CD4-positive, CD25-positive, alpha-beta regulatory T cell (primary cell): ENCODE measurements at regions not wholly inside any gene's neighbourhood (a gene's known extent, or its start where the extent isn't known, plus 50 kb on each side); places are given as distances from the start of the nearest gene placed in this dataset.
A peak's percentile ranks its signal among the peaks of the same experiment; 100 is the strongest.
"Not testable (repeated sequence)": the region's sequence is repeated elsewhere in the genome, so short reads cannot be mapped to it uniquely, and the experiment has no call there.

Source experiments
- ATAC-seq, 2 donors: fragments of 150-1000 bp; cut with Tn5 transposase; one replicate each; pipeline ENCODE4 v1.10.0; 2021; ENCODE audit warnings: low read depth in 2 of 2, moderate number of reproducible peaks in 2 of 2, moderate library complexity in 1 of 2
- DNase-seq, 3 donors: peaks; one replicate each; pipeline versions ENCODE4 v3.0.0 to v3.0.0-alpha.2; 2012 to 2022; ENCODE audit warnings: mixed read lengths in 1 of 3
- H3K27ac ChIP-seq: one replicate; pipeline ENCODE4 v1.7.0; 2013; ENCODE audit warnings: mild to moderate bottlenecking, low read length; ENCODE audit not compliant: insufficient read depth, poor library complexity, severe bottlenecking
- H3K27me3 ChIP-seq: one replicate; pipeline ENCODE4 v1.7.0; 2013; ENCODE audit warnings: low read length; ENCODE audit not compliant: control insufficient read depth, insufficient read depth
- H3K36me3 ChIP-seq: one replicate; pipeline ENCODE4 v1.7.0; 2013; ENCODE audit warnings: mild to moderate bottlenecking, low read length, moderate library complexity; ENCODE audit not compliant: control insufficient read depth, insufficient read depth
- H3K4me1 ChIP-seq: 2 replicates; pipeline ENCODE4 v1.7.0; 2013; ENCODE audit warnings: mild to moderate bottlenecking, low read length; ENCODE audit not compliant: insufficient read depth, control insufficient read depth, poor library complexity, severe bottlenecking
- H3K4me3 ChIP-seq: one replicate; pipeline ENCODE4 v1.7.0; 2013; ENCODE audit warnings: low read depth, mild to moderate bottlenecking, low read length, moderate library complexity
- H3K9me3 ChIP-seq, 2 experiments: 1 replicate in 1 of 2; 2 replicates in 1 of 2; pipeline ENCODE4 v1.7.0; 2013; ENCODE audit warnings: low read length in 2 of 2, mild to moderate bottlenecking in 1 of 2, moderate library complexity in 1 of 2; ENCODE audit not compliant: control insufficient read depth in 2 of 2
- H3K27ac Mint-ChIP-seq, 3 donors: one replicate each; pipeline ENCODE4 v1.8.0; 2020 to 2022; ENCODE audit warnings: mild to moderate bottlenecking in 3 of 3, mixed read lengths in 3 of 3, moderate library complexity in 2 of 3
- H3K27me3 Mint-ChIP-seq: one replicate; pipeline ENCODE4 v1.8.0; 2022; ENCODE audit warnings: mild to moderate bottlenecking, mixed read lengths
- H3K36me3 Mint-ChIP-seq: one replicate; pipeline ENCODE4 v1.8.0; 2020; ENCODE audit warnings: mixed read lengths
- H3K4me1 Mint-ChIP-seq, 4 donors: one replicate each; pipeline ENCODE4 v1.8.0; 2020 to 2022; ENCODE audit warnings: mixed read lengths in 4 of 4, mild to moderate bottlenecking in 1 of 4
- H3K4me3 Mint-ChIP-seq, 4 donors: one replicate each; pipeline ENCODE4 v1.8.0; 2020 to 2022; ENCODE audit warnings: mild to moderate bottlenecking in 4 of 4, mixed read lengths in 4 of 4, moderate library complexity in 3 of 4
- H3K9me3 Mint-ChIP-seq, 7 donors: one replicate each; pipeline ENCODE4 v1.8.0; 2020 to 2022; ENCODE audit warnings: mixed read lengths in 7 of 7, mild to moderate bottlenecking in 3 of 7, moderate library complexity in 2 of 7

- peak in 1 of 3 donors; percentile 61 for DNase-seq
- H3K9me3 Mint-ChIP-seq, result peaks cover 4 to 25% (median 14%) of the 10 kb centered on the region in 7 donors
- no peaks in the 10 kb centered on the region for H3K36me3 Mint-ChIP-seq
- Histone ChIP-seq H3K27ac (no peak overlapping the region), H3K4me1 (peaks cover 16% of the 10 kb centered on the region), H3K4me3 (no peak overlapping the region), H3K27me3 (peaks cover 64% of the 10 kb centered on the region), H3K36me3 (no peaks in the 10 kb centered on the region), H3K9me3 (peaks cover 17 to 22% of the 10 kb centered on the region in 2 experiments)
- peaks cover 18 to 47% (median 24%) of the 10 kb centered on the region in 4 donors for H3K4me1 Mint-ChIP-seq
- ATAC-seq, result no peak
- H3K27me3 Mint-ChIP-seq, result peaks cover 88% of the 10 kb centered on the region
- peak overlapping the region; percentile 38 to 74 (median 67) for H3K4me3 Mint-ChIP-seq
- peak overlapping the region in 1 of 3 donors; percentile 80 for H3K27ac Mint-ChIP-seq
Measured at GRCh38 chr6:27668442-27669294, 195.8 kb upstream of the ZNF184 start.

DNA sequence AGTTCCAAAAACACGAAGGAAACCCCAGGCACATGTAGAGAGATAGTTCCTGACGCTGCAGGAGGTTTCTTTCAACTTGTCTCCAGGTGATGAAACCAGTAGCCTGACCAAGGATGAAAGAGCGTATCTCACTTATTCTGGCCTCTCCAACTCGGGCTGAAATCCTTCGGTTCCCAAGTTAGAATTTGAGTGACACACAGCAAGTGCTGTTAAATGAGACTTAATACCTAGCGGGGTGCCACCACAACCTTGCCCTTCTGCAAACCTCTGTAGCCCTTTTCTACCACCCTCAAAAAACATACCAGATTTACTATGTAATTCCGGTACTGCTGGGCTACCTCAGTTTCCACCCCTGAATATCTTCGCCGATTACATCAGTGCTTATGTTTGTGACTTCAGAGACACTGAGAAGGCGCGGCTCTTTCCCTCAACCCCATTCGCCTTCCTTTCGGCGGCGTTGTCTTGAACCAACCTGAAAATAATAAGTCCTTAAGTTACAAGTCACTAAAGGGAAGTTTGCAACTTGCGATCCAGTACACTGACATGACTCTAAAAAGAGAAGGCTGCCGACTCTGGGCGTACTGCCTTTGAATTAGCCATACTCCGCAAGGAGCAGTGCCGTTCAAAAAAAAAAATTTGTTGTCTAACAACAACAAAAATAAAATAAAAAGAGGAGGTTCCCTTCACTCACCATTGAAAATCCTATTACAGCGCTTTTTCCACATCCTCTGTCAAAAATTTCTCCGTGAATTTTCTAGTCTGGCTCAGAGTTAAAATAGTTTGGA is 194.9 kb upstream of the ZNF184 start:
- DNase-seq, result no peak
- Mint-ChIP-seq H3K4me3 (peak overlapping the region; percentile 38 to 74 (median 67)), H3K4me1 (peaks cover 18 to 44% (median 24%) of the 10 kb centered on the region in 4 donors), H3K27ac (peak overlapping the region in 2 of 3 donors; percentile 20 to 80), H3K36me3 (no peaks in the 10 kb centered on the region), H3K27me3 (peaks cover 89% of the 10 kb centered on the region), H3K9me3 (peaks cover 2 to 21% (median 11%) of the 10 kb centered on the region in 7 donors)
- H3K36me3 ChIP-seq, result no peaks in the 10 kb centered on the region
- no peak overlapping the region for H3K4me3 ChIP-seq
- no peak for ATAC-seq
- H3K27me3 ChIP-seq, result peaks cover 58% of the 10 kb centered on the region
- H3K4me1 ChIP-seq, result peaks cover 16% of the 10 kb centered on the region
- no peak overlapping the region for H3K27ac ChIP-seq
- H3K9me3 ChIP-seq, result peaks cover 17 to 22% of the 10 kb centered on the region in 2 experiments

DNA sequence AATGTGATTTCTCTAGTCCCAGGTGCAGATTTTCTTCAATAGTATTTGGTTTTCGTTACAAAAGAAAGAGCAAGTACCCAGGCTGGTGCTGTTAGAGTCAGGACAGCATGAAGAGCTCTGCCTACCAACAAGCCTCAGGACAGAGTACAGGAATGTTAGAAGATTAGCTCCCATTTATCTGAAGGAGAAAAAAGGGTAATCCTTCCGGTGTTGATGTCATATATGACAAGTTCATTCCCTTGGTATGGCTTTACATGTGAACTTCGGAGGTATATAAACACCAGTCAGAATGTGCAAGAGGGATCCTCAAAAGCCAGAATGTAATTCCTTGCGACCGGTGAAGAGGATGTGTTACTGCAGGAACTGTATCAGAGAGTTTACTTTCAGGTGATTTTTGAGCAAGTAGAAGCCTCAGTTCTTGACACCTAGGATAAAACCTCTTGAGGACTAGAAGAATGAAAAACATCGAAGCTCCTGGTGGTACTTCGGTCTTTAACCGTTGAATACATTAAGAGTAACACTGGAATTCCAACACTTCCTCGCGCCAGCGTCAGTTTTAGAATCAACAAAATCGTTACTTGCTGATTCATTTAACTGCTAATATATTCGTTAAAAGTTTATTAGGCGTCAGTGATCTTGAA is 194.2 kb upstream of the ZNF184 start:
- Mint-ChIP-seq H3K4me3 (peak overlapping the region in 3 of 4 donors; percentile 16 to 35 (median 34)), H3K9me3 (peaks cover 0 to 17% (median 6%) of the 10 kb centered on the region in 7 donors), H3K27ac (no peak overlapping the region), H3K36me3 (no peaks in the 10 kb centered on the region), H3K27me3 (peaks cover 89% of the 10 kb centered on the region), H3K4me1 (peaks cover 13 to 37% (median 18%) of the 10 kb centered on the region in 4 donors)
- H3K4me3 ChIP-seq, result no peak overlapping the region
- H3K9me3 ChIP-seq, result peaks cover 13 to 22% of the 10 kb centered on the region in 2 experiments
- H3K27ac ChIP-seq, result no peak overlapping the region
- H3K4me1 ChIP-seq, result peaks cover 9% of the 10 kb centered on the region
- ATAC-seq (no peak), DNase-seq (no peak)
- no peaks in the 10 kb centered on the region for H3K36me3 ChIP-seq
- peaks cover 54% of the 10 kb centered on the region for H3K27me3 ChIP-seq

GRCh38 chr6:27662769-27663168 is 189.9 kb upstream of the ZNF184 start:
- H3K27me3 ChIP-seq, result peaks cover 19% of the 10 kb centered on the region
- peaks cover 54% of the 10 kb centered on the region for H3K27me3 Mint-ChIP-seq

DNA sequence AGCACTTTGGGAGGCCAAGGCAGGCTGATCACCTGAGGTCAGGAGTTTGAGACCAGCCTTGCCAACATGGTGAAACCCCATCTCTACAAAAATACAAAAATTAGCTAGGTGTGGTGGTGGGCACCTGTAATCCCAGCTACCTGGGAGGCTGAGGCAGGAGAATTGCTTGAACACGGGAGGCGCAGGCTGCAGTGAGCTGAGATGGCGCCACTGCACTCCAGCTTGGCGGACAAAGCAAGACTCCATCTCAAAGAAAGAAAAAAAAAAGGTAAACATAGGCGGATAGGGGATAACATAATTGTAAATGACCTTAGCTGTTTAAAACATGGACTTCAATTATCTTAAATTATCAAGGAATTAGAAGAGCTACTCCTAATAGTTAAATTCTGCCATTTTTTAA is 189.3 kb upstream of the ZNF184 start:
- H3K4me3 Mint-ChIP-seq, H3K9me3 ChIP-seq, H3K4me1 Mint-ChIP-seq, H3K27ac ChIP-seq, ATAC-seq, H3K4me1 ChIP-seq, H3K36me3 ChIP-seq, H3K27ac Mint-ChIP-seq, DNase-seq, H3K9me3 Mint-ChIP-seq, H3K4me3 ChIP-seq, H3K36me3 Mint-ChIP-seq: not testable (repeated sequence)
- H3K27me3 ChIP-seq, result peaks cover 13% of the 10 kb centered on the region
- H3K27me3 Mint-ChIP-seq, result peaks cover 54% of the 10 kb centered on the region

More at GRCh38 chr6:27662769-27663168, 189.9 kb upstream of the ZNF184 start:
- H3K4me3 ChIP-seq, result no peak overlapping the region
- peaks cover 4 to 11% of the 10 kb centered on the region in 2 experiments for H3K9me3 ChIP-seq
- no peak for ATAC-seq
- no peak for DNase-seq
- Mint-ChIP-seq H3K4me3 (no peak overlapping the region), H3K27ac (no peak overlapping the region), H3K9me3 (peaks cover 0 to 6% (median 2%) of the 10 kb centered on the region in 7 donors), H3K36me3 (no peaks in the 10 kb centered on the region), H3K4me1 (peaks cover 0 to 2% (median under 1%) of the 10 kb centered on the region in 4 donors)
- no peak overlapping the region for H3K27ac ChIP-seq
- no peaks in the 10 kb centered on the region for H3K36me3 ChIP-seq
- H3K4me1 ChIP-seq, result no peaks in the 10 kb centered on the region

DNA sequence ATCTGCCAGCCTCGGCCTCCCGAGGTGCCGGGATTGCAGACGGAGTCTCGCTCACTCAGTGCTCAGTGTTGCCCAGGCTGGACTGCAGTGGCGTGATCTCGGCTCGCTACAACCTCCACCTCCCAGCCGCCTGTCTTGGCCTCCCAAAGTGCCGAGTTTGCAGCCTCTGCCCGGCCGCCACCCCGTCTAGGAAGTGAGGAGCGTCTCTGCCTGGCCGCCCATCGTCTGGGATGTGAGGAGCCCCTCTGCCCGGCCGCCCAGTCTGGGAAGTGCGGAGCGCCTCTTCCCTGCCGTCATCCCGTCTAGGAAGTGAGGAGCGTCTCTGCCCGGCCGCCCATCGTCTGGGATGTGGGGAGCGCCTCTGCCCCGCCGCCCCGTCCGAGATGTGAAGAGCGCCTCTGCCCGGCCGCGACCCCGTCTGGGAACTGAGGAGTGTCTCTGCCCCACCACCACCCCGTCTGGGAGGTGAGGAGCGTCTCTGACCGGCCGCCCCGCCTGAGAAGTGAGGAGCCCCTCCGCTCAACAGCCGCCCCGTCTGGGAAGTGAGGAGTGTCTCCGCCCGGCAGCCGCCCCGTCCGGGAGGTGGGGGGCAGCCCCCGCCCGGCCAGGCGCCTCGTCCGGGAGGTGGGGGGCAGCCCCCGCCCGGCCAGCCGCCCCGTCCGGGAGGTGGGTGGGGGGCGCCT is 180.4 kb upstream of the ZNF184 start:
- not testable (repeated sequence) for H3K36me3 ChIP-seq, H3K27ac Mint-ChIP-seq, H3K27ac ChIP-seq, ATAC-seq, H3K4me1 Mint-ChIP-seq, H3K36me3 Mint-ChIP-seq, H3K4me3 ChIP-seq, DNase-seq, H3K9me3 ChIP-seq, H3K4me3 Mint-ChIP-seq, H3K4me1 ChIP-seq, H3K9me3 Mint-ChIP-seq
- H3K27me3 ChIP-seq, result peaks cover 18% of the 10 kb centered on the region
- H3K27me3 Mint-ChIP-seq, result peaks cover 72% of the 10 kb centered on the region

GRCh38 chr6:27651371-27651732 is 178.4 kb upstream of the ZNF184 start:
- H3K4me1 Mint-ChIP-seq, result peaks cover 0 to 4% (median 1%) of the 10 kb centered on the region in 4 donors
- no peaks in the 10 kb centered on the region for H3K4me1 ChIP-seq
- H3K27me3 Mint-ChIP-seq, result peaks cover 66% of the 10 kb centered on the region
- H3K27me3 ChIP-seq, result peaks cover 18% of the 10 kb centered on the region
- H3K4me3 Mint-ChIP-seq, result no peak overlapping the region
- H3K9me3 Mint-ChIP-seq, result peaks cover 0 to 6% (median 0%) of the 10 kb centered on the region in 7 donors
- H3K27ac Mint-ChIP-seq, result no peak overlapping the region
- no peak overlapping the region for H3K27ac ChIP-seq
- no peak for ATAC-seq
- no peaks in the 10 kb centered on the region for H3K36me3 ChIP-seq
- no peaks in the 10 kb centered on the region for H3K36me3 Mint-ChIP-seq
- no peak overlapping the region for H3K4me3 ChIP-seq
- DNase-seq, result no peak
- no peaks in the 10 kb centered on the region for H3K9me3 ChIP-seq
